Trophoblast cell (in vitro differentiated cells and primary cell): ENCODE measurements at regions not wholly inside any gene's neighbourhood (a gene's known extent, or its start where the extent isn't known, plus 50 kb on each side); places are given as distances from the start of the nearest gene placed in this dataset.
A peak's percentile ranks its signal among the peaks of the same experiment; 100 is the strongest.

Experiments
- DNase-seq, 2 donors: peaks; one replicate each; pipeline ENCODE4 v3.0.0-alpha.2; 2016
- H2AFZ ChIP-seq: 2 replicates; pipeline ENCODE4 v1.6.1; 2013; ENCODE audit warnings: low read length, moderate library complexity, mild to moderate bottlenecking; ENCODE audit not compliant: insufficient read depth, poor library complexity
- H2AK5ac ChIP-seq: 2 replicates; pipeline ENCODE4 v1.6.1; 2013; ENCODE audit warnings: mild to moderate bottlenecking, low read length
- H2BK120ac ChIP-seq: 2 replicates; pipeline ENCODE4 v1.6.1; 2013; ENCODE audit warnings: low read length, mild to moderate bottlenecking, moderate library complexity; ENCODE audit not compliant: insufficient read depth, poor library complexity
- H2BK12ac ChIP-seq: 2 replicates; pipeline ENCODE4 v1.6.1; 2013; ENCODE audit warnings: mild to moderate bottlenecking, low read length, moderate library complexity
- H2BK5ac ChIP-seq: 2 replicates; pipeline ENCODE4 v1.6.1; 2013; ENCODE audit warnings: low read length, low read depth, moderate library complexity, mild to moderate bottlenecking; ENCODE audit not compliant: poor library complexity
- H3K14ac ChIP-seq: 2 replicates; pipeline ENCODE4 v1.6.1; 2013; ENCODE audit warnings: mild to moderate bottlenecking, low read length
- H3K18ac ChIP-seq: 2 replicates; pipeline ENCODE4 v1.6.1; 2013; ENCODE audit warnings: mild to moderate bottlenecking, low read length
- H3K23ac ChIP-seq: 2 replicates; pipeline ENCODE4 v1.6.1; 2013; ENCODE audit warnings: low read length
- H3K27ac ChIP-seq: 2 replicates; pipeline ENCODE4 v1.5.1; 2013; ENCODE audit warnings: low read depth, mild to moderate bottlenecking, inconsistent platforms, low read length, moderate library complexity
- H3K27me3 ChIP-seq: 2 replicates; pipeline ENCODE4 v1.6.1; 2013; ENCODE audit warnings: inconsistent platforms, mild to moderate bottlenecking, low read length, moderate library complexity; ENCODE audit not compliant: insufficient read depth
- H3K36me3 ChIP-seq, 2 experiments: 1 replicate in 1 of 2; 2 replicates in 1 of 2; pipeline ENCODE4 v1.6.1; 2013; ENCODE audit warnings: low read length in 2 of 2, mild to moderate bottlenecking in 2 of 2, moderate library complexity in 1 of 2; ENCODE audit not compliant: insufficient read depth in 2 of 2, control insufficient read depth in 1 of 2
- H3K4ac ChIP-seq: 2 replicates; pipeline ENCODE4 v1.6.1; 2013; ENCODE audit warnings: low read depth, mild to moderate bottlenecking, low read length, moderate library complexity
- H3K4me1 ChIP-seq, 2 experiments: 1 replicate in 1 of 2; 2 replicates in 1 of 2; pipeline ENCODE4 v1.6.1; 2013; ENCODE audit warnings: low read length in 2 of 2, mild to moderate bottlenecking in 2 of 2, moderate library complexity in 1 of 2; ENCODE audit not compliant: insufficient read depth in 2 of 2, control insufficient read depth in 1 of 2
- H3K4me2 ChIP-seq: 2 replicates; pipeline ENCODE4 v1.6.1; 2013; ENCODE audit warnings: inconsistent platforms, mild to moderate bottlenecking, low read length, moderate library complexity
- H3K4me3 ChIP-seq: 2 replicates; pipeline ENCODE4 v1.5.1; 2013; ENCODE audit warnings: mild to moderate bottlenecking, low read depth, low read length, inconsistent platforms
- H3K79me1 ChIP-seq: one replicate; pipeline ENCODE4 v1.6.1; 2013; ENCODE audit warnings: low read length
- H3K79me2 ChIP-seq: 2 replicates; pipeline ENCODE4 v1.6.1; 2013; ENCODE audit warnings: low read length, mild to moderate bottlenecking; ENCODE audit not compliant: control insufficient read depth, insufficient read depth, poor library complexity
- H3K9ac ChIP-seq: 2 replicates; pipeline ENCODE4 v1.6.1; 2013; ENCODE audit warnings: mild to moderate bottlenecking, low read length
- H3K9me3 ChIP-seq: 2 replicates; pipeline ENCODE4 v1.6.1; 2013; ENCODE audit warnings: low read depth, mild to moderate bottlenecking, control low read depth, inconsistent platforms, low read length; ENCODE audit not compliant: insufficient read depth
- H4K12ac ChIP-seq: 2 replicates; pipeline ENCODE4 v1.6.1; 2013; ENCODE audit warnings: low read depth, mild to moderate bottlenecking, low read length, moderate library complexity
- H4K8ac ChIP-seq: 2 replicates; pipeline ENCODE4 v1.6.1; 2013; ENCODE audit warnings: low read depth, mild to moderate bottlenecking, low read length, moderate library complexity
- H4K91ac ChIP-seq: one replicate; pipeline ENCODE4 v1.6.1; 2013; ENCODE audit warnings: low read depth, mild to moderate bottlenecking, low read length, moderate library complexity
- whole genome bisulfite sequencing: extraction: QIAGEN DNeasy Blood & Tissue Kit; methylation state at CpG from one replicate; pipeline ENCODE4 v1.1.7; 2013; ENCODE audit warnings: missing lambda C conversion rate; ENCODE audit not compliant: insufficient read length, insufficient coverage; ENCODE audit errors: extremely low coverage; 5-methylcytosine and 5-hydroxymethylcytosine counted together

DNA sequence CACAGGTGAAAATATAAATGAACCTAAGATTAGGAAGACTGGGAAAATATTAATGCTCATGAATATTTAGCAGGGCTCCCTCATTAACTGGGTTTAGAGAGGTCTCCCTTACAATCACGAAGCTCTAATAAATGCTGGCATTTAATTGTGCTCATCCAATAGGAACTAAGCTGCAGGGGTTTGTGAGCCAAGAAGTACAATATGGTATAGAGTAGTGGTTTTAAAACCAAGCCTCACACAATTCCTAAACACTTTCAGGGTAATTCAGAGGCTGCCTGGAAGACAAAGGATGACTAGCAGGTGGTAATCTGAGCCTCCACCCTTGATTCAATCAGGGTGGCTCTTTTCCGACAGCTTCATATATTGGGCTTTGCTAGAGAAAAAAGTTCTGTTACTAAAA, 103.3 kb downstream of the GPAM start:
- Histone ChIP-seq H2AK5ac (no peak overlapping the region), H2BK5ac (no peak overlapping the region), H3K4me2 (no peak overlapping the region), H3K79me1 (no peaks in the 10 kb centered on the region), H4K12ac (no peak overlapping the region), H3K9me3 (no peaks in the 10 kb centered on the region), H3K4ac (no peak overlapping the region), H3K18ac (no peak overlapping the region), H4K91ac (no peak overlapping the region), H2BK12ac (no peak overlapping the region), H4K8ac (no peak overlapping the region), H3K79me2 (no peaks in the 10 kb centered on the region), H3K36me3 (no peaks in the 10 kb centered on the region), H2BK120ac (no peak overlapping the region), H3K27ac (no peak overlapping the region), H3K23ac (no peak overlapping the region), H3K4me3 (no peak overlapping the region), H2AFZ (no peak overlapping the region), H3K14ac (no peak overlapping the region), H3K4me1 (no peaks in the 10 kb centered on the region), H3K9ac (no peak overlapping the region), H3K27me3 (no peaks in the 10 kb centered on the region)
- no peak for DNase-seq
- WGBS = no CpG with 5 or more reads among the region's 2 CpGs

DNA sequence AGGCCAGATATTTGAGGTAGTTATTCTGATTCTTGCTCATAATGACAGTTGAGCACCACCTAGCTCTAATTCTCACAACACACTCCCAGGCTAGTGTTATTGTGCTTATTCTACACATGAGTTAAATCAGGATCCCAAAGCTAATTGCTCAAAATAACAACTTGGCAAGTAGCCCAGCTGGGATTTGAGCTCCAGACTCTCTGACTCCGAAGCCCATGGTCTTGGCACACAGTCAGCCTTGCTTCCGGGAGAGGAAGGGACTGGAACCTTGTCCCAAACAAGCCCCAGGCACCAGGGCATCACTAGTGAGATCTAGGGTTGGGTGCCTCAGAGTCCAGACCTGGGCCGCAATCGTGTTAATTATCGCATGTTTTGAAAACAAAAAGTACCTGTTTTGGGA, 101.4 kb downstream of the GPAM start:
- H4K12ac ChIP-seq = no peak overlapping the region

DNA sequence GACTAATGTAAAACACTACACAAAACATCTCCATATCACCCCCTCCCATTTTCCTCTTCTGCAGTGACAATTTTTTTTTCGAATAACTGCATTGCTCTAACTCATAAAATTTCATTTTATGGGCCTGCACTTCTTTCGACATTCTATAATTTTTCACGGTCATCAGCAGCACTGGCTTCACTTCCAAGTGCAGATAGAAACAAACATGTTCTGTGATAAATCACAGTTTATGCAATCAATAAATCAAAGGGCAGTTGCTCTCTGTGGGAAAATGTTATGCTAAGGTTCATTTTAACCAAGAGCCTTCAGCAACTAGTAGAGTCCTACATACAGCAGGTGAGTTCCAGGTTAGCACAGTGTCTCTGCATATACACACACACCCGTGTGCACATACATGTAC, 100.1 kb downstream of the GPAM start:
- no peak overlapping the region for H3K23ac ChIP-seq
- no peak overlapping the region for H2BK12ac ChIP-seq
- no peak overlapping the region for H3K4me2 ChIP-seq
- H3K79me1 ChIP-seq = no peaks in the 10 kb centered on the region
- no peaks in the 10 kb centered on the region for H3K79me2 ChIP-seq
- H4K91ac ChIP-seq = no peak overlapping the region
- no peak overlapping the region for H3K18ac ChIP-seq
- no peak overlapping the region for H3K9ac ChIP-seq
- H3K27me3 ChIP-seq = no peaks in the 10 kb centered on the region
- H2AFZ ChIP-seq = no peak overlapping the region
- H2BK5ac ChIP-seq = no peak overlapping the region
- no peaks in the 10 kb centered on the region for H3K36me3 ChIP-seq
- WGBS = 100% methylated on average over 1 of the region's 4 CpGs
- no peaks in the 10 kb centered on the region for H3K4me1 ChIP-seq
- H3K9me3 ChIP-seq = no peaks in the 10 kb centered on the region
- H4K8ac ChIP-seq = no peak overlapping the region
- no peak overlapping the region for H2AK5ac ChIP-seq
- no peak overlapping the region for H3K14ac ChIP-seq
- H3K4me3 ChIP-seq = no peak overlapping the region
- no peak overlapping the region for H3K4ac ChIP-seq
- H4K12ac ChIP-seq = no peak overlapping the region
- no peak for DNase-seq
- H3K27ac ChIP-seq = no peak overlapping the region
- no peak overlapping the region for H2BK120ac ChIP-seq

More for the DNA sequence above, 101.4 kb downstream of the GPAM start:
- no peak for DNase-seq
- Histone ChIP-seq H3K27ac (no peak overlapping the region), H3K4me2 (no peak overlapping the region), H3K36me3 (no peaks in the 10 kb centered on the region), H3K79me1 (no peaks in the 10 kb centered on the region), H3K14ac (no peak overlapping the region), H3K27me3 (no peaks in the 10 kb centered on the region), H2AK5ac (no peak overlapping the region), H3K79me2 (no peaks in the 10 kb centered on the region), H3K18ac (no peak overlapping the region), H3K4me3 (no peak overlapping the region), H4K91ac (no peak overlapping the region), H2BK5ac (no peak overlapping the region), H2BK12ac (no peak overlapping the region), H3K23ac (no peak overlapping the region), H2AFZ (no peak overlapping the region), H3K4me1 (no peaks in the 10 kb centered on the region), H4K8ac (no peak overlapping the region), H3K4ac (no peak overlapping the region), H2BK120ac (no peak overlapping the region), H3K9ac (no peak overlapping the region), H3K9me3 (no peaks in the 10 kb centered on the region)
- WGBS = no CpG with 5 or more reads among the region's 5 CpGs

DNA sequence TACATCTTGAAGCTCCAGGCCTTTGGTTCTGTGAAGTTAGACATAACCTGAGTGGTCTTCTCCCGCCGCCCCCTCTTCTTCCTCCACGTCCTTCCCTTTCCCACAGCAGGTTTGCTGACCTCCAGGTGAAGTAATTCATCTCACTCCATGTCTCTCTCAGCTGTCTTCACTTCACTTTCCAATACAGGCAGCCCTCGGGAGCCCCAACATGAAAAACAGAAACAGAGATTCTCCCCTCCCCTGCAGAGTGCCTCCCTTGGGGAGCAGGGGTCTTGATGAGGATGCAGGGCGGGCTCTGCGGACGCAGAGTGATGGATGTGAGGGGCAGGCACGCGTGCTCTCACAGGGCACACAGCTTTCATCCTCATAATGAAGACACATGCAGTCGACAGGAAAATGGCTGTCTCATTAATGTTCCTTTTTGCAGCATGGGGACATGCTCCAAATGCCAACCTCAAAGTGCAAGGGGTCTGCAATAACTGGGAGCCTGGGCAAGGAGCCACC, 95.6 kb downstream of the GPAM start:
- Histone ChIP-seq H3K9me3 (no peaks in the 10 kb centered on the region), H3K4me2 (no peak overlapping the region), H2BK120ac (no peak overlapping the region), H3K27ac (no peak overlapping the region), H4K12ac (no peak overlapping the region), H3K79me1 (no peaks in the 10 kb centered on the region), H4K91ac (no peak overlapping the region), H3K18ac (no peak overlapping the region), H4K8ac (no peak overlapping the region), H3K9ac (peak overlapping the region; percentile 44), H3K23ac (no peak overlapping the region), H3K4me1 (no peaks in the 10 kb centered on the region), H3K4me3 (no peak overlapping the region), H2AFZ (no peak overlapping the region), H3K36me3 (no peaks in the 10 kb centered on the region), H3K4ac (no peak overlapping the region), H3K14ac (no peak overlapping the region), H2AK5ac (no peak overlapping the region), H3K79me2 (no peaks in the 10 kb centered on the region), H2BK12ac (no peak overlapping the region), H3K27me3 (no peaks in the 10 kb centered on the region), H2BK5ac (no peak overlapping the region)
- DNase-seq = no peak
- no CpG with 5 or more reads among the region's 10 CpGs for WGBS
